Transverse colon (tissue), 4 donors: ENCODE measurements at regions not wholly inside any gene's neighbourhood (a gene's known extent, or its start where the extent isn't known, plus 50 kb on each side); places are given as distances from the start of the nearest gene placed in this dataset.

Experiments used
- DNase-seq: peaks from one replicate; pipeline ENCODE4 v3.0.0-alpha.2; 2019
- H3K27ac ChIP-seq, 4 donors: fragments of 200-600 bp; sonication (generic); 2 replicates each; pipeline ENCODE4 v1.5.1; 2016 to 2018; ENCODE audit warnings: inconsistent platforms in 4 of 4
- H3K27me3 ChIP-seq: fragments of 200-600 bp; sonication (generic); 2 replicates; pipeline ENCODE4 v1.5.1; 2017; ENCODE audit warnings: inconsistent platforms
- H3K36me3 ChIP-seq, 4 donors: fragments of 200-600 bp; sonication (generic); 2 replicates each; pipeline ENCODE4 v1.5.1; 2017 to 2019; ENCODE audit warnings: inconsistent platforms in 4 of 4
- H3K4me1 ChIP-seq, 4 donors: fragments of 200-600 bp; sonication (generic); 2 replicates each; pipeline ENCODE4 v1.5.1; 2017 to 2020; ENCODE audit warnings: inconsistent platforms in 4 of 4
- H3K4me3 ChIP-seq, 4 donors: fragments of 200-600 bp; sonication (generic); 1 replicate in 1 of 4; 2 replicates in 3 of 4; pipeline versions ENCODE4 v1.5.1 to v1.6.1; 2017 to 2019; ENCODE audit warnings: inconsistent platforms in 4 of 4
- H3K9me3 ChIP-seq, 2 donors: fragments of 200-600 bp; sonication (generic); 2 replicates each; pipeline ENCODE4 v1.5.1; 2017 to 2019; ENCODE audit warnings: inconsistent platforms in 2 of 2
- CTCF ChIP-seq, 5 experiments: fragments of 200-600 bp in 3 of 5; fragments of 450-650 bp in 2 of 5; sonication (generic) in 3 of 5; IDR thresholded peaks; 1 replicate in 2 of 5; 2 replicates in 3 of 5; pipeline ENCODE4 v1.5.1; 2016 to 2017; ENCODE audit warnings: antibody characterized with exemption in 5 of 5, inconsistent platforms in 3 of 5, mild to moderate bottlenecking in 2 of 5, moderate library complexity in 1 of 5
- EP300 ChIP-seq: sonication (generic); formaldehyde crosslinking; IDR thresholded peaks from one replicate; pipeline ENCODE4 v1.6.1; 2017; ENCODE audit warnings: antibody characterized with exemption, low read depth
- POLR2A ChIP-seq: fragments of 450-650 bp; IDR thresholded peaks from one replicate; pipeline ENCODE4 v1.6.1; 2016; ENCODE audit warnings: antibody characterized with exemption, mild to moderate bottlenecking, moderate library complexity
- POLR2AphosphoS5 ChIP-seq, 3 donors: sonication (generic); formaldehyde crosslinking; IDR thresholded peaks; one replicate each; pipeline ENCODE4 v1.6.1; 2016; ENCODE audit warnings: antibody characterized with exemption in 3 of 3
- WGBS, 2 donors: methylation state at CpG; one replicate each; pipeline ENCODE4 v1.1.5; 2018; ENCODE audit warnings: low coverage in 1 of 2; 5-methylcytosine and 5-hydroxymethylcytosine counted together
- in situ Hi-C, 4 donors: fragments of 200-750 bp; cut with MboI; loops; one replicate each; pipeline versions ENCODE4 v1.15.0 to v1.15.1; 2017; ENCODE audit warnings: low sequenced_read_pairs in 3 of 4, low pct_ligation_motif_present in 1 of 4, low pct_unique_long_range_greater_than_20kb in 1 of 4
- intact Hi-C: fragments of 100-400 bp; cut with DNase I; formaldehyde crosslinking; loops from one replicate; pipeline ENCODE4 v1.15.1; 2023; ENCODE audit warnings: low total_unique reads

GRCh38 chr16:79871906-79872305, 271.4 kb upstream of the MAF start:
- WGBS, 2 donors: 71 to 84% methylated on average over 2 to 6 of the region's 6 CpGs
- DNase-seq: no peak
- intact Hi-C loops: no loop called here
- Histone ChIP-seq H3K27me3 (no peaks in the 10 kb centered on the region), H3K27ac (no peak overlapping the region), H3K9me3 (no peaks in the 10 kb centered on the region), H3K36me3 (no peaks in the 10 kb centered on the region), H3K4me1 (no peaks in the 10 kb centered on the region), H3K4me3 (no peak overlapping the region)
- TF ChIP-seq EP300: no peak
- in situ Hi-C loops: no loop called here

GRCh38 chr16:79870016-79870886, 269.7 kb upstream of the MAF start:
- 92 to 98% methylated on average over 6 to 16 of the region's 16 CpGs for WGBS, 2 donors
- no peaks in the 10 kb centered on the region for H3K27me3 ChIP-seq
- in situ Hi-C loops: no loop called here
- H3K27ac ChIP-seq: no peak overlapping the region
- no peak for TF ChIP-seq POLR2AphosphoS5 (IDR thresholded peaks at IDR 0.05)
- TF ChIP-seq CTCF (IDR thresholded peaks at IDR 0.05): no peak
- H3K4me1 ChIP-seq: no peaks in the 10 kb centered on the region
- intact Hi-C loops: no loop called here
- no peak overlapping the region for H3K4me3 ChIP-seq
- no peaks in the 10 kb centered on the region for H3K9me3 ChIP-seq
- no peak for DNase-seq
- H3K36me3 ChIP-seq: no peaks in the 10 kb centered on the region

- Histone ChIP-seq H3K27me3 (no peaks in the 10 kb centered on the region), H3K36me3 (no peaks in the 10 kb centered on the region), H3K9me3 (no peaks in the 10 kb centered on the region), H3K4me1 (no peaks in the 10 kb centered on the region), H3K4me3 (no peak overlapping the region), H3K27ac (no peak overlapping the region)
- in situ Hi-C loops: no loop called here
- TF ChIP-seq POLR2A: no peak
- TF ChIP-seq POLR2AphosphoS5 (IDR thresholded peaks at IDR 0.05): no peak
- no peak for TF ChIP-seq EP300
- no peak for TF ChIP-seq CTCF (IDR thresholded peaks at IDR 0.05)
- intact Hi-C loops: no loop called here
- DNase-seq: no peak
- WGBS, 2 donors: 70 to 75% methylated on average over 2 to 4 of the region's 4 CpGs
These were observed 268.9 kb upstream of the MAF start for GRCh38 chr16:79869304-79870015.

GRCh38 chr16:79868841-79869240, 268.3 kb upstream of the MAF start:
- H3K27me3 ChIP-seq: no peaks in the 10 kb centered on the region
- H3K9me3 ChIP-seq: no peaks in the 10 kb centered on the region
- no peak overlapping the region for H3K4me3 ChIP-seq
- 92 to 93% methylated on average over 2 of the region's 2 CpGs for WGBS, 2 donors
- no peaks in the 10 kb centered on the region for H3K4me1 ChIP-seq
- TF ChIP-seq EP300: no peak
- no peak for TF ChIP-seq POLR2AphosphoS5 (IDR thresholded peaks at IDR 0.05)
- TF ChIP-seq POLR2A: no peak
- no peak for TF ChIP-seq CTCF (IDR thresholded peaks at IDR 0.05)
- no peak overlapping the region for H3K27ac ChIP-seq
- in situ Hi-C loops (no loop called here), intact Hi-C loops (no loop called here)
- H3K36me3 ChIP-seq: no peaks in the 10 kb centered on the region
- no peak for DNase-seq
